HepG2 (cell line): ENCODE measurements at regions not wholly inside any gene's neighbourhood (a gene's known extent, or its start where the extent isn't known, plus 50 kb on each side); places are given as distances from the start of the nearest gene placed in this dataset.
A peak's percentile ranks its signal among the peaks of the same experiment; 100 is the strongest.

Experiments
- CCDC6 ChIP-seq: sonication (generic); formaldehyde crosslinking; IDR thresholded peaks from 2 replicates; pipeline ENCODE4 v1.8.1; 2022; ENCODE audit warnings: mild to moderate bottlenecking, missing genetic modification reagents, moderate library complexity
- CHD4 ChIP-seq: fragments of 200-600 bp; sonication (generic); IDR thresholded peaks from 2 replicates; pipeline ENCODE4 v1.7.0; 2017; ENCODE audit warnings: mild to moderate bottlenecking, low read length, borderline replicate concordance
- GLI4 ChIP-seq: sonication (generic); formaldehyde crosslinking; IDR thresholded peaks from 2 replicates; pipeline ENCODE4 v1.5.1; 2020; ENCODE audit warnings: missing genetic modification reagents, mild to moderate bottlenecking, moderate library complexity, borderline replicate concordance
- KLF16 ChIP-seq, 2 experiments: sonication (generic) in 1 of 2; formaldehyde crosslinking in 1 of 2; IDR thresholded peaks; 2 replicates each; pipeline versions ENCODE4 v1.6.1 to v1.8.0; 2016 to 2023; ENCODE audit warnings: missing genetic modification reagents in 2 of 2, missing compliant biosample characterization in 1 of 2
- NCOA2 ChIP-seq: sonication (generic); formaldehyde crosslinking; IDR thresholded peaks from 2 replicates; pipeline ENCODE4 v1.8.0; 2022; ENCODE audit warnings: inconsistent platforms
- NFIC ChIP-seq: IDR thresholded peaks from 2 replicates; pipeline ENCODE4 v1.6.1; 2012; ENCODE audit warnings: mild to moderate bottlenecking, low read length, inconsistent platforms
- PAWR ChIP-seq: sonication (generic); formaldehyde crosslinking; IDR thresholded peaks from 2 replicates; pipeline ENCODE4 v1.4.0; 2020; ENCODE audit warnings: missing genetic modification reagents, mild to moderate bottlenecking, borderline replicate concordance
- PCBP2 ChIP-seq: fragments of 200-400 bp; formaldehyde crosslinking; optimal IDR thresholded peaks from 2 replicates; pipeline ENCODE3; 2018; ENCODE audit warnings: low read length, low read depth; ENCODE audit not compliant: poor library complexity, severe bottlenecking
- PPARG ChIP-seq: conservative IDR thresholded peaks from 2 replicates; pipeline ENCODE4 v1.6.1; 2016; ENCODE audit warnings: missing biosample characterization, missing genetic modification reagents
- RXRA ChIP-seq: sonication (generic); formaldehyde crosslinking; IDR thresholded peaks from 2 replicates; pipeline ENCODE4 v1.5.1; 2020; ENCODE audit warnings: missing genetic modification reagents
- TAF15 ChIP-seq: fragments of 200-400 bp; formaldehyde crosslinking; IDR thresholded peaks from one replicate; pipeline ENCODE4 v1.6.1; 2018; ENCODE audit warnings: mild to moderate bottlenecking, low read depth, low read length; ENCODE audit not compliant: poor library complexity, severe bottlenecking
- TOE1 ChIP-seq: sonication (generic); formaldehyde crosslinking; IDR thresholded peaks from 2 replicates; pipeline ENCODE4 v1.4.0; 2020; ENCODE audit warnings: mild to moderate bottlenecking, missing genetic modification reagents
- ZFAT ChIP-seq: sonication (generic); formaldehyde crosslinking; conservative IDR thresholded peaks from 2 replicates; pipeline ENCODE4 v1.8.1; 2023; ENCODE audit warnings: missing genetic modification reagents, inconsistent platforms
- ZNF12 ChIP-seq: sonication (generic); formaldehyde crosslinking; IDR thresholded peaks from 2 replicates; pipeline ENCODE4 v1.5.0; 2020; ENCODE audit warnings: missing genetic modification reagents
- ZNF703 ChIP-seq: sonication (generic); formaldehyde crosslinking; IDR thresholded peaks from 2 replicates; pipeline ENCODE4 v1.5.1; 2020; ENCODE audit warnings: missing genetic modification reagents, mild to moderate bottlenecking, moderate library complexity, borderline replicate concordance
- ZNF773 ChIP-seq: sonication (generic); formaldehyde crosslinking; IDR thresholded peaks from 2 replicates; pipeline ENCODE4 v1.4.0; 2020; ENCODE audit warnings: missing genetic modification reagents, borderline replicate concordance
- TF ChIP-seq, protein P1 (sequence below): sonication (generic); formaldehyde crosslinking; IDR thresholded peaks from 2 replicates; pipeline ENCODE4 v1.5.1; 2020; ENCODE audit warnings: missing genetic modification reagents, mild to moderate bottlenecking, borderline replicate concordance
- TF ChIP-seq, protein P2 (sequence below): sonication (generic); formaldehyde crosslinking; conservative IDR thresholded peaks from 2 replicates; pipeline ENCODE4 v1.4.0; 2020; ENCODE audit warnings: mild to moderate bottlenecking, missing genetic modification reagents, moderate library complexity
- TF ChIP-seq, protein P3 (sequence below): sonication (generic); formaldehyde crosslinking; IDR thresholded peaks from 2 replicates; pipeline ENCODE4 v1.8.0; 2022; ENCODE audit warnings: low read depth, missing genetic modification reagents
- TF ChIP-seq, protein P4 (sequence below): sonication (generic); formaldehyde crosslinking; IDR thresholded peaks from 2 replicates; pipeline ENCODE4 v1.4.0; 2020; ENCODE audit warnings: missing genetic modification reagents; ENCODE audit errors: not compliant biosample characterization
- TF ChIP-seq, protein P5 (sequence below): sonication (generic); formaldehyde crosslinking; IDR thresholded peaks from 2 replicates; pipeline ENCODE4 v1.4.0; 2020; ENCODE audit warnings: mild to moderate bottlenecking, missing genetic modification reagents

DNA sequence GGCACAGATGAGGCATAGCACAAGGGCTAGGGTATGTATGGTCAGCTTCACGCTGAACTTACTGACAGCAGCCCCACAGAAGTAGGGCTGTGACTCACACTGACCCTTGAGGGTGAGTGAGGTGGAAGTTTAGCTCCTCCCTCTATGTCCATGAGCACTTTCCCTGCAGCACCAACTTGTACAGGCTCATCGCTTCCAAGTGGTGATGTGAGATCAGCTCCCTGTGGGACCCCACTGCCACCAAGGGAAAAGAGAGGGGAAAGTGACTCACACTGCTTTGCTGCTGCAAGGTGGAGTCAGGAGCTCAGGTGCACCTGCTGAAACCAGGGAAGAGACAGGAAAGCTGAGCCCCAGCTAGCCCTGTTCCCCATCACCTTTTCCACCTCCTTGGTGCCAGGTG is 91.5 kb downstream of the TEX51 start (continued):
- TF ChIP-seq, protein P1, sequence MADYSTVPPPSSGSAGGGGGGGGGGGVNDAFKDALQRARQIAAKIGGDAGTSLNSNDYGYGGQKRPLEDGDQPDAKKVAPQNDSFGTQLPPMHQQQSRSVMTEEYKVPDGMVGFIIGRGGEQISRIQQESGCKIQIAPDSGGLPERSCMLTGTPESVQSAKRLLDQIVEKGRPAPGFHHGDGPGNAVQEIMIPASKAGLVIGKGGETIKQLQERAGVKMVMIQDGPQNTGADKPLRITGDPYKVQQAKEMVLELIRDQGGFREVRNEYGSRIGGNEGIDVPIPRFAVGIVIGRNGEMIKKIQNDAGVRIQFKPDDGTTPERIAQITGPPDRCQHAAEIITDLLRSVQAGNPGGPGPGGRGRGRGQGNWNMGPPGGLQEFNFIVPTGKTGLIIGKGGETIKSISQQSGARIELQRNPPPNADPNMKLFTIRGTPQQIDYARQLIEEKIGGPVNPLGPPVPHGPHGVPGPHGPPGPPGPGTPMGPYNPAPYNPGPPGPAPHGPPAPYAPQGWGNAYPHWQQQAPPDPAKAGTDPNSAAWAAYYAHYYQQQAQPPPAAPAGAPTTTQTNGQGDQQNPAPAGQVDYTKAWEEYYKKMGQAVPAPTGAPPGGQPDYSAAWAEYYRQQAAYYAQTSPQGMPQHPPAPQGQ (CRISPR knock-in tag): peak; percentile 90; the same call in 1 of the 2 replicates
- TF ChIP-seq TAF15 (no peak), RXRA (CRISPR knock-in tag) (no peak), ZNF773 (CRISPR knock-in tag) (no peak), NCOA2 (CRISPR knock-in tag) (no peak), PAWR (no peak), NFIC (no peak), KLF16 (CRISPR knock-in tag; IDR thresholded peaks at IDR 0.05) (no peak), PCBP2 (no peak), CHD4 (no peak), ZFAT (CRISPR knock-in tag) (no peak), ZNF703 (CRISPR knock-in tag) (no peak), GLI4 (CRISPR knock-in tag) (peak; percentile 76; the same call in 1 of the 2 replicates), ZNF12 (no peak), TOE1 (CRISPR knock-in tag) (no peak), PPARG (CRISPR knock-in tag) (no peak), CCDC6 (CRISPR knock-in tag) (no peak)
- TF ChIP-seq, protein P2, sequence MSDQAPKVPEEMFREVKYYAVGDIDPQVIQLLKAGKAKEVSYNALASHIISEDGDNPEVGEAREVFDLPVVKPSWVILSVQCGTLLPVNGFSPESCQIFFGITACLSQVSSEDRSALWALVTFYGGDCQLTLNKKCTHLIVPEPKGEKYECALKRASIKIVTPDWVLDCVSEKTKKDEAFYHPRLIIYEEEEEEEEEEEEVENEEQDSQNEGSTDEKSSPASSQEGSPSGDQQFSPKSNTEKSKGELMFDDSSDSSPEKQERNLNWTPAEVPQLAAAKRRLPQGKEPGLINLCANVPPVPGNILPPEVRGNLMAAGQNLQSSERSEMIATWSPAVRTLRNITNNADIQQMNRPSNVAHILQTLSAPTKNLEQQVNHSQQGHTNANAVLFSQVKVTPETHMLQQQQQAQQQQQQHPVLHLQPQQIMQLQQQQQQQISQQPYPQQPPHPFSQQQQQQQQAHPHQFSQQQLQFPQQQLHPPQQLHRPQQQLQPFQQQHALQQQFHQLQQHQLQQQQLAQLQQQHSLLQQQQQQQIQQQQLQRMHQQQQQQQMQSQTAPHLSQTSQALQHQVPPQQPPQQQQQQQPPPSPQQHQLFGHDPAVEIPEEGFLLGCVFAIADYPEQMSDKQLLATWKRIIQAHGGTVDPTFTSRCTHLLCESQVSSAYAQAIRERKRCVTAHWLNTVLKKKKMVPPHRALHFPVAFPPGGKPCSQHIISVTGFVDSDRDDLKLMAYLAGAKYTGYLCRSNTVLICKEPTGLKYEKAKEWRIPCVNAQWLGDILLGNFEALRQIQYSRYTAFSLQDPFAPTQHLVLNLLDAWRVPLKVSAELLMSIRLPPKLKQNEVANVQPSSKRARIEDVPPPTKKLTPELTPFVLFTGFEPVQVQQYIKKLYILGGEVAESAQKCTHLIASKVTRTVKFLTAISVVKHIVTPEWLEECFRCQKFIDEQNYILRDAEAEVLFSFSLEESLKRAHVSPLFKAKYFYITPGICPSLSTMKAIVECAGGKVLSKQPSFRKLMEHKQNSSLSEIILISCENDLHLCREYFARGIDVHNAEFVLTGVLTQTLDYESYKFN: no peak
- TF ChIP-seq, protein P3, sequence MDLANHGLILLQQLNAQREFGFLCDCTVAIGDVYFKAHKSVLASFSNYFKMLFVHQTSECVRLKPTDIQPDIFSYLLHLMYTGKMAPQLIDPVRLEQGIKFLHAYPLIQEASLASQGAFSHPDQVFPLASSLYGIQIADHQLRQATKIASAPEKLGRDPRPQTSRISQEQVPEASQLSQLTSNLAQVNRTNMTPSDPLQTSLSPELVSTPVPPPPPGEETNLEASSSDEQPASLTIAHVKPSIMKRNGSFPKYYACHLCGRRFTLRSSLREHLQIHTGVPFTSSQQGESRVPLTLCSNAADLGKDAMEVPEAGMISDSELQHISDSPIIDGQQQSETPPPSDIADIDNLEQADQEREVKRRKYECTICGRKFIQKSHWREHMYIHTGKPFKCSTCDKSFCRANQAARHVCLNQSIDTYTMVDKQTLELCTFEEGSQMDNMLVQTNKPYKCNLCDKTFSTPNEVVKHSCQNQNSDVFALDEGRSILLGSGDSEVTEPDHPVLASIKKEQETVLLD (CRISPR knock-in tag): no peak
- TF ChIP-seq, protein P4, sequence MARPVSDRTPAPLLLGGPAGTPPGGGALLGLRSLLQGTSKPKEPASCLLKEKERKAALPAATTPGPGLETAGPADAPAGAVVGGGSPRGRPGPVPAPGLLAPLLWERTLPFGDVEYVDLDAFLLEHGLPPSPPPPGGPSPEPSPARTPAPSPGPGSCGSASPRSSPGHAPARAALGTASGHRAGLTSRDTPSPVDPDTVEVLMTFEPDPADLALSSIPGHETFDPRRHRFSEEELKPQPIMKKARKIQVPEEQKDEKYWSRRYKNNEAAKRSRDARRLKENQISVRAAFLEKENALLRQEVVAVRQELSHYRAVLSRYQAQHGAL (CRISPR knock-in tag): no peak
- TF ChIP-seq, protein P5, sequence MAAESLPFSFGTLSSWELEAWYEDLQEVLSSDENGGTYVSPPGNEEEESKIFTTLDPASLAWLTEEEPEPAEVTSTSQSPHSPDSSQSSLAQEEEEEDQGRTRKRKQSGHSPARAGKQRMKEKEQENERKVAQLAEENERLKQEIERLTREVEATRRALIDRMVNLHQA (CRISPR knock-in tag): no peak
